ENCODE measurements at regions not wholly inside any gene's neighbourhood (a gene's known extent, or its start where the extent isn't known, plus 50 kb on each side); places are given as distances from the start of the nearest gene placed in this dataset.

GRCh38 chr9:30120666-30121065 is 2263.8 kb upstream of the ACO1 start:
- Mint-ChIP-seq H3K4me3 (ENCODE audit: unreplicated experiment) (no peak overlapping the region), H3K27ac (ENCODE audit: unreplicated experiment) (no peak overlapping the region), H3K36me3 (ENCODE audit: insufficient read depth, unreplicated experiment) (no peaks in the 10 kb centered on the region), H3K9me3 (ENCODE audit: unreplicated experiment) (no peaks in the 10 kb centered on the region), H3K4me1 (ENCODE audit: low read depth, unreplicated experiment) (no peaks in the 10 kb centered on the region), H3K27me3 (ENCODE audit: insufficient read depth, unreplicated experiment) (no peaks in the 10 kb centered on the region)
- Histone ChIP-seq H3K36me3 (ENCODE audit: control insufficient read depth, insufficient read depth, low read length) (no peaks in the 10 kb centered on the region), H3K4me3 (ENCODE audit: low read depth, low read length) (no peak overlapping the region), H3K9me3 (no peaks in the 10 kb centered on the region), H3K27me3 (replicated peaks; ENCODE audit: control insufficient read depth, insufficient read depth, low read length) (no peaks in the 10 kb centered on the region), H3K4me1 (no peaks in the 10 kb centered on the region)
- no peak for TF ChIP-seq CTCF (IDR thresholded peaks at IDR 0.05; ENCODE audit: insufficient read depth in 1 of 2, low read depth in 1 of 2, low read length in 1 of 2, severe bottlenecking in 1 of 2, unreplicated experiment in 1 of 2)
- ChIA-PET POLR2A (no interaction called here), CTCF (no interaction called here)
- DNase-seq: no peak
- no TSS peak for BruUV-seq (replicated peaks)
- intact Hi-C loops (cut with micrococcal nuclease; ENCODE audit: unreplicated experiment): no loop called here

- Mint-ChIP-seq H3K27me3 (ENCODE audit: insufficient read depth, unreplicated experiment) (no peaks in the 10 kb centered on the region), H3K4me3 (ENCODE audit: unreplicated experiment) (no peak overlapping the region), H3K36me3 (ENCODE audit: insufficient read depth, unreplicated experiment) (no peaks in the 10 kb centered on the region), H3K27ac (ENCODE audit: unreplicated experiment) (no peak overlapping the region), H3K4me1 (ENCODE audit: low read depth, unreplicated experiment) (no peaks in the 10 kb centered on the region), H3K9me3 (ENCODE audit: unreplicated experiment) (no peaks in the 10 kb centered on the region)
- POLR2A ChIA-PET: no interaction called here
- no peak overlapping the region for H3K4me3 ChIP-seq (ENCODE audit: low read depth, low read length)
- H3K9me3 ChIP-seq: no peaks in the 10 kb centered on the region
- no peak for TF ChIP-seq CTCF (IDR thresholded peaks at IDR 0.05; ENCODE audit: insufficient read depth in 1 of 2, low read depth in 1 of 2, low read length in 1 of 2, severe bottlenecking in 1 of 2, unreplicated experiment in 1 of 2)
- no TSS peak for BruUV-seq (replicated peaks)
- no peaks in the 10 kb centered on the region for H3K36me3 ChIP-seq (ENCODE audit: control insufficient read depth, insufficient read depth, low read length)
- DNase-seq: no peak
- intact Hi-C loops (cut with micrococcal nuclease; ENCODE audit: unreplicated experiment): no loop called here
- no peaks in the 10 kb centered on the region for H3K27me3 ChIP-seq (replicated peaks; ENCODE audit: control insufficient read depth, insufficient read depth, low read length)
- CTCF ChIA-PET: no interaction called here
- no peaks in the 10 kb centered on the region for H3K4me1 ChIP-seq
Observed at GRCh38 chr9:30121611-30122010, 2262.8 kb upstream of the ACO1 start.

DNA sequence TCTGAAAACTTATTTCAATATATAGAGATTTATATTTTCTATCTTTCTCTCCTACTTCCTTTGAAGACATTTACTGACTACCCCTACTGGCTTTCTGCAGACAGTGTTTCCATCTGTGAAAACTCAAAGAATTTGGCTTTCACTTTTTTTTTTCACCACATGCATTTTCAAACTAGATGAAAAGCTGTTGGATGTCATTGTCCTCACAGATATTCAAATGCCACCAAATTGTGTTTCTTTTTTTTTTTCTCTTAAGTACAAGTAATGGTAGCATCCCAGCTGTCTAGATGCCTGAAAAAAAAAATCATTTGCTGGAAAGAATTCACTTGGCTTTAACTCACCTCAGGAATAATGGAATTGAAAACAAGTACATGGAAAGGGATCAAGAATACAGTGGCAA is 2258.6 kb upstream of the ACO1 start:
- ChIA-PET POLR2A (no interaction called here), CTCF (no interaction called here)
- no peaks in the 10 kb centered on the region for H3K4me1 ChIP-seq
- no peak overlapping the region for H3K4me3 ChIP-seq (ENCODE audit: low read depth, low read length)
- TF ChIP-seq CTCF (IDR thresholded peaks at IDR 0.05; ENCODE audit: insufficient read depth in 1 of 2, low read depth in 1 of 2, low read length in 1 of 2, severe bottlenecking in 1 of 2, unreplicated experiment in 1 of 2): no peak
- no peaks in the 10 kb centered on the region for H3K27me3 ChIP-seq (replicated peaks; ENCODE audit: control insufficient read depth, insufficient read depth, low read length)
- no peaks in the 10 kb centered on the region for H3K36me3 Mint-ChIP-seq (ENCODE audit: insufficient read depth, unreplicated experiment)
- BruUV-seq (replicated peaks): no TSS peak
- intact Hi-C loops (cut with micrococcal nuclease; ENCODE audit: unreplicated experiment): no loop called here
- peaks cover 5% of the 10 kb centered on the region for H3K27me3 Mint-ChIP-seq (ENCODE audit: insufficient read depth, unreplicated experiment)
- H3K27ac Mint-ChIP-seq (ENCODE audit: unreplicated experiment): no peak overlapping the region
- H3K9me3 ChIP-seq: no peaks in the 10 kb centered on the region
- H3K9me3 Mint-ChIP-seq (ENCODE audit: unreplicated experiment): no peaks in the 10 kb centered on the region
- no peaks in the 10 kb centered on the region for H3K36me3 ChIP-seq (ENCODE audit: control insufficient read depth, insufficient read depth, low read length)
- H3K4me1 Mint-ChIP-seq (ENCODE audit: low read depth, unreplicated experiment): no peaks in the 10 kb centered on the region
- no peak for DNase-seq
- H3K4me3 Mint-ChIP-seq (ENCODE audit: unreplicated experiment): no peak overlapping the region
